ENCODE measurements at regions not wholly inside any gene's neighbourhood (a gene's known extent, or its start where the extent isn't known, plus 50 kb on each side); places are given as distances from the start of the nearest gene placed in this dataset.

DNA sequence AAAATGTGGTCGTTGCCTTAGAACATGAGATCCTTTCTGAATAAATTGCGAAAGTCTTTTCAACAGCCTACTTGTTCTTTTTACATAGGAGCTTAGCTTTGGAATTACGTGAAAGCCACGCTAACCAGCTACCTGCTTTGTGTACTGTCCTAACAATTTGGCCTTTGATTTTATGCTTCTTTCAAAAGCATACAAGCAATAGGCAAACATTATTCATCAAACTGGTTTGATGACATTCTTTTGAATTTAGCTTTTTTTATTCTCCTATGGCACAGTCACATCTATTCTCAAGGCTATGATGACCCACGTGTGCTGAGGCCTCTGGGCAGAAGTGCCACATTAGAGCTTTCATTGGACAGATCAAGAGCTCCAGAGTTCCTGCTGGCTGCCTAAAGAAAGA is 178.0 kb upstream of the DPT start:
- TF ChIP-seq POLR2A (IDR thresholded peaks at IDR 0.05; ENCODE audit: low read length) (no peak), GATA1 (IDR thresholded peaks at IDR 0.05; ENCODE audit: low read depth, low read length) (no peak)
